ENCODE measurements at regions not wholly inside any gene's neighbourhood (a gene's known extent, or its start where the extent isn't known, plus 50 kb on each side); places are given as distances from the start of the nearest gene placed in this dataset.

- TF ChIP-seq CTCF (IDR thresholded peaks at IDR 0.05), result no peak
- no peak for TF ChIP-seq POLR2A (IDR thresholded peaks at IDR 0.05)
- intact Hi-C loops (cut with DNase I; ENCODE audit: low total_unique reads), result no loop called here
- 8 to 9% methylated on average over 10 of the region's 16 CpGs for WGBS, 2 donors
- H3K4me3 ChIP-seq (ENCODE audit: low read depth, poor library complexity, severe bottlenecking), result peak overlapping the region; percentile 40
- no peak for DNase-seq (ENCODE audit: low spot score in 2 of 2)
Observed at GRCh38 chr9:129497005-129497812, 123.7 kb downstream of the C9orf50 start.

- DNase-seq (ENCODE audit: low spot score in 2 of 2), result peak; percentile 93 to 99
- peak overlapping the region; percentile 40 for H3K4me3 ChIP-seq (ENCODE audit: low read depth, poor library complexity, severe bottlenecking)
- WGBS, 2 donors, result 1% methylated on average over 31 to 43 of the region's 43 CpGs
- TF ChIP-seq POLR2A (IDR thresholded peaks at IDR 0.05), result peak in 1 of 2 donors; percentile 56
- TF ChIP-seq CTCF (IDR thresholded peaks at IDR 0.05), result no peak
- intact Hi-C loops (cut with DNase I; ENCODE audit: low total_unique reads), result no loop called here
Observed at GRCh38 chr9:129496473-129497004, 124.4 kb downstream of the C9orf50 start.

- intact Hi-C loops (cut with DNase I; ENCODE audit: low total_unique reads), result no loop called here
- peak overlapping the region; percentile 40 for H3K4me3 ChIP-seq (ENCODE audit: low read depth, poor library complexity, severe bottlenecking)
- peak; percentile 93 to 98 for DNase-seq (ENCODE audit: low spot score in 2 of 2)
- 4 to 6% methylated on average over 40 to 50 of the region's 50 CpGs for WGBS, 2 donors
- TF ChIP-seq CTCF (IDR thresholded peaks at IDR 0.05) (peak in 1 of 3 donors; percentile 14), POLR2A (IDR thresholded peaks at IDR 0.05) (no peak)
Observed at GRCh38 chr9:129495620-129496472, 125.1 kb downstream of the C9orf50 start.

GRCh38 chr9:129494113-129494789, 126.7 kb downstream of the C9orf50 start:
- DNase-seq (ENCODE audit: low spot score in 2 of 2), result no peak
- no peak overlapping the region for H3K4me3 ChIP-seq (ENCODE audit: low read depth, poor library complexity, severe bottlenecking)
- WGBS, 2 donors, result 76 to 78% methylated on average over 10 to 11 of the region's 11 CpGs
- no peak for TF ChIP-seq POLR2A (IDR thresholded peaks at IDR 0.05)
- no peak for TF ChIP-seq CTCF (IDR thresholded peaks at IDR 0.05)
- intact Hi-C loops (cut with DNase I; ENCODE audit: low total_unique reads), result no loop called here

GRCh38 chr9:129493706-129494047, 127.2 kb downstream of the C9orf50 start:
- 75 to 79% methylated on average over 8 of the region's 8 CpGs for WGBS, 2 donors
- TF ChIP-seq CTCF (IDR thresholded peaks at IDR 0.05), result no peak
- no peak for TF ChIP-seq POLR2A (IDR thresholded peaks at IDR 0.05)
- intact Hi-C loops (cut with DNase I; ENCODE audit: low total_unique reads), result no loop called here

More at GRCh38 chr9:129493706-129494047, 127.2 kb downstream of the C9orf50 start:
- no peak overlapping the region for H3K4me3 ChIP-seq (ENCODE audit: low read depth, poor library complexity, severe bottlenecking)
- DNase-seq (ENCODE audit: low spot score in 2 of 2), result no peak
